H1 (cell line): ENCODE measurements at regions not wholly inside any gene's neighbourhood (a gene's known extent, or its start where the extent isn't known, plus 50 kb on each side); places are given as distances from the start of the nearest gene placed in this dataset.

ENCODE experiments used
- RFX5 ChIP-seq: IDR thresholded peaks from 2 replicates; pipeline ENCODE4 v1.6.1; 2011; ENCODE audit warnings: low read depth, low read length, improper control_type of control experiment, borderline replicate concordance
- SIRT6 ChIP-seq: IDR thresholded peaks from one replicate; pipeline ENCODE4 v1.7.1; 2012; ENCODE audit warnings: low read length, inconsistent platforms

GRCh38 chr16:48907906-48908634, 298.1 kb upstream of the N4BP1 start (continued):
- TF ChIP-seq SIRT6, result no peak
- TF ChIP-seq RFX5, result no peak
